ENCODE measurements at regions not wholly inside any gene's neighbourhood (a gene's known extent, or its start where the extent isn't known, plus 50 kb on each side); places are given as distances from the start of the nearest gene placed in this dataset.
A peak's percentile ranks its signal among the peaks of the same experiment; 100 is the strongest.

DNA sequence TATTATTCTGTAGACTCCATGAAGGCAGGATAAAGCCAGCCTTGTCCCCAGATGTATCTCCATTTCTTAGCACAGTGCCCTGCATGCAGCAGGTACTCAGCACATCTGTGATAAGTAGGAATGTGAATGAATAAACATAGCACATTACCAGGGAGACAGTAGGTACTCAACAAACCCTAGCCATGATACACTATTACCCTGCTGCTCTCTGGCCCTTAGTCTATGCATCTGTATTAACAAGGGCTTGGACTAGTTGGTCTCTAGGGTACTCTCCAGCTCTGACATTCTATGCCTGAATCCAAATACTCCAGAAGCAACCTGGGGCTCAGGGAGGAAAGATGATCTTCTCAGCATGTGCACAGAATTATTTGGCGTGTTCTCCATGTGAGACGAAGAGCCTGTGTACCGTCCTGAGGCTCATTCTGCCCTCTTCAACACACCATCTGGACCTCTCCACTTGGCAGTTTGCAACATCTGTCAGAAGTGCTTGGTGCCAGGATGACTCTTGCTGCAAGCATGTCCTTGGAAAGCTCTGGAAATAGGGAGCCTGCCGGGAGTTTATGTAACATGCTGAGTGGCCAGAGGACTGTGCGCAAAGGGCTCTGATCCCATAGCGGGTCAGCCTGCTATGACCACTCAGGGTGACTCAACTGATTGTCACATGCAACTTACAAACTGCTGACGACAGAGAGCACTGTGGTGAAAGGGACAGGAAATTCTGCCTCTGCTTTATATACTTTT is 228.2 kb upstream of the USP24 start:
- TF ChIP-seq CTCF (IDR thresholded peaks at IDR 0.05) (peak; percentile 38), POLR2A (IDR thresholded peaks at IDR 0.05; ENCODE audit: low read length) (no peak), BHLHE40 (IDR thresholded peaks at IDR 0.05; ENCODE audit: low read depth, low read length) (no peak), EHMT2 (IDR thresholded peaks at IDR 0.05; ENCODE audit: low read depth) (no peak), ESRRA (IDR thresholded peaks at IDR 0.05; ENCODE audit: borderline replicate concordance, low read length) (no peak), FOSB (CRISPR knock-in tag; IDR thresholded peaks at IDR 0.05) (no peak), HOXB5 (CRISPR knock-in tag; IDR thresholded peaks at IDR 0.05) (peak; percentile 38; the same call in 1 of the 2 replicates), ELK1 (IDR thresholded peaks at IDR 0.05; ENCODE audit: low read depth, low read length) (no peak), USF2 (IDR thresholded peaks at IDR 0.05) (no peak), CEBPB (IDR thresholded peaks at IDR 0.05) (peak; percentile 56 to 70; a peak in 3 of 4 replicates)
- TF ChIP-seq, protein P1, sequence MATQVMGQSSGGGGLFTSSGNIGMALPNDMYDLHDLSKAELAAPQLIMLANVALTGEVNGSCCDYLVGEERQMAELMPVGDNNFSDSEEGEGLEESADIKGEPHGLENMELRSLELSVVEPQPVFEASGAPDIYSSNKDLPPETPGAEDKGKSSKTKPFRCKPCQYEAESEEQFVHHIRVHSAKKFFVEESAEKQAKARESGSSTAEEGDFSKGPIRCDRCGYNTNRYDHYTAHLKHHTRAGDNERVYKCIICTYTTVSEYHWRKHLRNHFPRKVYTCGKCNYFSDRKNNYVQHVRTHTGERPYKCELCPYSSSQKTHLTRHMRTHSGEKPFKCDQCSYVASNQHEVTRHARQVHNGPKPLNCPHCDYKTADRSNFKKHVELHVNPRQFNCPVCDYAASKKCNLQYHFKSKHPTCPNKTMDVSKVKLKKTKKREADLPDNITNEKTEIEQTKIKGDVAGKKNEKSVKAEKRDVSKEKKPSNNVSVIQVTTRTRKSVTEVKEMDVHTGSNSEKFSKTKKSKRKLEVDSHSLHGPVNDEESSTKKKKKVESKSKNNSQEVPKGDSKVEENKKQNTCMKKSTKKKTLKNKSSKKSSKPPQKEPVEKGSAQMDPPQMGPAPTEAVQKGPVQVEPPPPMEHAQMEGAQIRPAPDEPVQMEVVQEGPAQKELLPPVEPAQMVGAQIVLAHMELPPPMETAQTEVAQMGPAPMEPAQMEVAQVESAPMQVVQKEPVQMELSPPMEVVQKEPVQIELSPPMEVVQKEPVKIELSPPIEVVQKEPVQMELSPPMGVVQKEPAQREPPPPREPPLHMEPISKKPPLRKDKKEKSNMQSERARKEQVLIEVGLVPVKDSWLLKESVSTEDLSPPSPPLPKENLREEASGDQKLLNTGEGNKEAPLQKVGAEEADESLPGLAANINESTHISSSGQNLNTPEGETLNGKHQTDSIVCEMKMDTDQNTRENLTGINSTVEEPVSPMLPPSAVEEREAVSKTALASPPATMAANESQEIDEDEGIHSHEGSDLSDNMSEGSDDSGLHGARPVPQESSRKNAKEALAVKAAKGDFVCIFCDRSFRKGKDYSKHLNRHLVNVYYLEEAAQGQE (IDR thresholded peaks at IDR 0.05), result no peak
